NK-92 (cell line): ENCODE measurements at regions not wholly inside any gene's neighbourhood (a gene's known extent, or its start where the extent isn't known, plus 50 kb on each side); places are given as distances from the start of the nearest gene placed in this dataset.

Experiments used
- DNase-seq: peaks from one replicate; lab custom pipeline; 2025; ENCODE audit not compliant: unreplicated experiment; lab: John Stamatoyannopoulos, UW

DNA sequence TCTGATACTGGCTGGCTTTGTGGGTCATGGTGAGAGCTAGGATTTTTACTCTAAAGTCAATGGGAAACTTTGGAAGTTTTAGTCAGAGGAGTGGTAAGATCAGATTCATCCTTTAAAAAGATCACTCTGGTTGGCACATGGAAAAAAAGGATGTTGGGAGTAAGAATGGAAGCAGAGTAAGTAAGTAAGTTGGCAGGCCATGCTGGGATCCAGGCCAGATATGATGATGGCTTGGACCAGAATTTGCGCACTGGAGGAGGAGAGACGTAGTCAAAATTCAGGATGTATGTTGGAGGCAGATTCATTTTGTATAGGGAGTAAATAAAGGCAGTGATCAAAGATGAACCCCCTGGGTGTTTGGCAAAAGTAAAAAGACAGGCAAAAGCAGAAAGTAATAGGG is 283.3 kb upstream of the THSD7B start:
- no peak for DNase-seq

DNA sequence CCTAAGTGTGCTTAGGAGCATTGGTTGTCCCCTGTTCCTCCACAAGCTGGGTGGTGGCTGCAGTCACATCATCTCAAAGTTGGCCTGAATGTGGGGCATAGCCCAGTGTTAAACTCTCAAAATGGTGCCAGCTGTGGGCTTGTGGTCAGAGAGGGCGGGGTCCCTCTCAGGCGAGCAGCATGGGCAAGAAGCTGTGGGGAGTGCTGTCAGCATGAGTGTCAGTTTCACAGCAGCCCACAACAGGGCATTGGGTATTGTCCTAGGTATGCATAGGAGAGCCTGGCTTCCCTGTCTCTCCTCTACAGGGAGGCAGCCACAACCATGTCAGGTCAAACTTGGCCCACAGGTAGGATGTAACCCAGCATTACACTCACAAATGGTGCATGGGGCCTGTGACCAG is 285.6 kb upstream of the THSD7B start:
- no peak for DNase-seq

DNA sequence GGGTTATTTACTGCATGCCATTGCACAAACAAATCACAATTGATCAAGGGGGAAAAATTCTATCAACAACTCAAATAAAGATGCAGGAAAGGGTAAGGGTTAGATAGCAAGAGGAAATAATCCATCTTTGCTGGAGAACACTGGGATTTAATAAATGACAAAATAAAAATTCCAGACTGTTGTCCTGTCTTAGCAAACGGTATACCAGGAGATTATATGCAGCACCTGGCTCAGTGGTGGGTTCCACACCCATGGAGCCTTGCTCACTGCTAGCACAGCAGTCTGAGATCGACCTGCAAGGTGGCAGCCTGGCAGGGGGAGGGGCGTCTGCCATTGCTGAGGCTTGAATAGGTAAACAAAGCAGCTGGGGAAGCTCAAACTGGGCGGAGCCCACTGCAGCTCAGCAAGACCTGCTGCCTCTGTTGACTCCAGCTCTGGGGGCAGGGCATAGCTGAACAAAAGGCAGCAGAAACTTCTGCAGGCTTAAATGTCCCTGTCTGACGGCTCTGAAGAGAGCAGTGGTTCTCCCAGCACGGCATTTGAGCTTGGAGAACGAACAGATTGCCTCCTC is 296.5 kb upstream of the THSD7B start:
- no peak for DNase-seq

DNA sequence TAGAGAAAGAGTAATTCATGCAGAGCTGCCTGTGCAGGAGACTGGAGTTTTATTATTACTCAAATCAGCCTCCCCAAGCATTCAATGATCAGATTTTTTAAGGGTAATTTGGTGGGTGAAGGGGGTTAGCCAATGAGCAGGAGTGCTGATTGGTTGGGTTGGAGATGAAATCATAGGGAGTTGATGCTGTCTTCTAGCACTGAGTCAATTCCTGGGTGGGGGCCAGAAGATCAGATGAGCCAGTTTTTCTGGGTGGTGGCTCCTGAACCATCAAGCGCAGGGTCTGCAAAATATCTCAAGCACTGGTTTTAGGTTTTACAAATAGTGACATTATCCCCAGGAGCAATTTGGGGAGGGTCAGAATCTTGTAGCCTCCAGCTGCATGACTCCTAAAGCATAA is 312.8 kb upstream of the THSD7B start:
- DNase-seq = no peak

DNA sequence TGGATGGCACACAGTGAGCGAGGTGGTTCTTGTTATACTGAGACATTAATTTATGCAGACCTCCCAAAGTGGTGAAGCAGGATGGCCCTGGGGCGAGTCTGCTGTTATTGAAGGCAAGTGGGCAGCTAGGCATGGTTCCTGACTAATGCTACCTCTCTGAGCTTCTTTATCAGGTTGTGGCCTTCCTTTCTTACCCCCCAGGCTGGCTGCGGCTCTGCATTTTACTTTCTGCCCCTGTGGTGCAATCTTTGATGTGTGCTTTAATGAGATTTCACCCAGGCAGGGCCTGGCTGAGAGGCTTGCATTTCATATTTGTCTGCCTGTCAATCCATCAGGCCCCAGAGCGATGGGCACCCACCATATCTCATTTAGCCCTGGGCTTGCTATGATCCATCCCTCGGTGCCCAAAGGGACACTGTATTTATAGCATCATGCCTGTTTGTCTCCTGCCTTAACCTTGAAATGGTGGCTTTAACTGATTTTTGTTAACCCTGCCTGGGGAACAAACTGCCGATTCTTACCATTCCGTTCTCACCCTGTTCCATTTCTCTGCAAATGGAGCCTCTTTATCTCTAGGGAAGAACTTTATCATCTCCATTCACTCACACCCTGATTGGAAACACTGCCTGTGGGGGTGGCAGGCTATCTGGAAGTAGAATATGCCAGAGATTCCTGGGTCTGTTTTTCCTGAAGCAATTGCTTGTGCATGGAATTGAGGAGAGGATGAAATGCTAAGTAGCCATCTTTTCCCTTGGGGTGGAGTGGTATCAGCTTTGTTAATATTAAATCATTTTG is 316.2 kb upstream of the THSD7B start:
- DNase-seq = no peak

DNA sequence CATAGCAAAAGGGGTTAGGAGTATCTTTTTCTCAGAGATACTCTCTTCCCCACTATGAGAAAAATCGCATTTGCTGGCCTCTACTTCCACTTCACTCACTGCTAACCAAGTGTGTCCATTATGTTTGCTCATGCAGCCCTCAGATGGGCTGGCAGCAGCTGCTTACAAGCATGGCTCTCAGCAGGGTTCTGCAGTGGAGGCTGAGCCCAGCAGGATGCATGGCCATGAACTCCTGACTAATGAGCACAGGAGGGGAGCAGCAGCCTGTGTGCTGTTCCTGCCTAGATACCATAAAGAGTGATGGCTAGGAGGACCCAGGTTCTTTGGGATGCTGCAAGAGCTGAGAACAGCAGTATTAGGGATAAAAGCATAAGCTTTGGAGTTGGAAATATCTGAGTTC is 316.9 kb upstream of the THSD7B start:
- no peak for DNase-seq

DNA sequence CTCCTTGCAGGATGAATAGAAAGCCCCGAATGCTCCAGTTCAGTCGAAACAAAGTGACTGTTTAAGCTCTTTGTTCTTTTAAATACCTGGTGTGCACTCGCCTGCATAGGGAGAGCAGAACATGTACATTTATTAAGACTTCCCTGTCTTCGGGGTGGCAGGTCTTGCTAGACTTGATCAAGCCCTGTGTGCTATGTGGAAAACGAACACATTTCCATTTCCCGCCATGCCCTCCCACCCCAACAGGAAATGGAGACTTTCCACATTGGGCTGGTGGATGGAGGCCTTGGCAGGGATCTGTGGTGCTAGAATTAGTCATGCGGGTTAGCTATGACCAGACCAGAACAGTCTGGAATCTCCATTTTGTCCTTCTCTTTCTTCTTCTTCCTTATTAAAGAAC is 321.0 kb upstream of the THSD7B start:
- DNase-seq = no peak

DNA sequence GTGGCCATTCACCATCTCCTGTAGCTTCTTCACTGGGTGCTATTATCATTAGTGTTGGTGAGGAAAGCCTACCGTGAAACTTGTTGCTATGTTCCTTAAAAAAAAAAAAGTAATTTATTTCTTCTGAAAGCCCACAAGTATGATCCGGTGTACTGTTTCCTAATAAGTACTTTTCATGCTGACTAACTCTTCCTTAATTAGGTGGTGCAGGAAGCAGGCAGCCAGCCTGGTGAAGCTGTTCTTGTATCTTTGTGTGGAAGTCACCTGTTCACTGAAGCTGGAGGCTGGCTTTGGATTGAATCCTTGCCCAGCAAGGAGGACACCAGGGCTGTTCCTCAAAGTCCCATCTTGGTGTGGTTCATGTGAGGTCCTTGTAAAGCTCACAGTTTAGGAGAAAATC is 321.7 kb upstream of the THSD7B start:
- no peak for DNase-seq

DNA sequence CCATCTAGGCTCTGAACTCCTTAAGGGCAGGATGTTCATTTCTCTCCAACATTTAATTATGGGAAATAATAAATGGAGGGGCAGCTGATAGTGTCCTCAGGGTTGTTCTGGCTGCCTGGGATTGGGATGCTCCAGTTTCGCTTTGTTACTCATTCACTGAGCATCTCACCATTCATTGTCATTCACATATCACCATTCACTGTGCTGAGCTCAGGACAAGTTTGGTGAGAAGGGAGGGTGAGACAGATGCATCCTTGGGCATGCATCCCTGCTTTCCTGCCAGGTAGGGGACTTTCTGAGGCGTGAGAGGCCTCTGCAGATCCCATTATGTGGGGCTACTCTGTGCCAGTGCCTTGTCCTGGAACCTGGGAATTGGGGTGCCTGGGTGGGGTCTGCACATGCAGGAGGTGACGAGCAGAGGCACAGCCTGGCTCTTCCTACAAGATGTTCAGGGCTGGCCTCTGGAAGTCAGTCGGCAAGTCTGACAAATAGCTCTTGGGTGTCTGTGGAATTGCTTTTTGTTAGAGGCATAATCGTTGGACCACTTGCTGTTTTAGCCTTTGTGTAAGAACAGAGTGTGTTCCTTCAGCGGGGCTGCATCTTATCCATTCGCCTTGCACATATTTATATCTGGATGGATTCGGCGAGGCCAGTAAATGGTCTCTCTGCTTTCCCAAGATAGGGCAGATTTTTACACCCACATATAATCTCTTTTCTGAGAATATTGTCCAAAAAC is 323.2 kb upstream of the THSD7B start:
- no peak for DNase-seq

DNA sequence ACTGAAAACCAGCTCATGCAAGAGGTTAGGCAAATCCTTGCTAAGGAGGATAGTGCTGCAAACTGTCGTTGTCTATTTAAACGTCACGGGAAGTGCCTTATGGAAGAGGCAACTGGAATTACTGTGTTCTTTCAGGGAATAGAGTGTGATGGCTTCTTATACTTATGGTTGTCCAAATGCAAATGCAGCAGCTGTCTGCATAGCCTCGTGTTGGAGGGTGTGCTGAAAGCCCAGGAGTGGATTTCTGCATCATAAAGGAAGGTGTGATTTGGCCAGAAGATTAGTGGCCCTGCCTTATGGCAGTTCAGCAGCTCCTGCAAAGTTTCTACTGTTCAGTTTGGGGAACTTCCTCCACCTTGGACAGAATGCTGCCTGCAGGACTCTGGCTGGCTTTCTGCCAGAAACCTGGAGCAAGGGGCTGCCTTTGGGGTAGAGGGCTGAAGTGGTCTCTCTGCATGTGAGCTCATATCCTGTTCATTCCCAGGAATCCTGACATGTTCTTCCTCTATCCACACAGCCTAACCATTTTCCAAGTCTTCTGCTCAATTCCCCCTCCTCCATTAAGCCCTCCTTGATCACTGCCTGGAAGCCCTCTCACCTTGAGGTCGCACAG is 321.2 kb upstream of the CXCR4 start:
- no peak for DNase-seq

DNA sequence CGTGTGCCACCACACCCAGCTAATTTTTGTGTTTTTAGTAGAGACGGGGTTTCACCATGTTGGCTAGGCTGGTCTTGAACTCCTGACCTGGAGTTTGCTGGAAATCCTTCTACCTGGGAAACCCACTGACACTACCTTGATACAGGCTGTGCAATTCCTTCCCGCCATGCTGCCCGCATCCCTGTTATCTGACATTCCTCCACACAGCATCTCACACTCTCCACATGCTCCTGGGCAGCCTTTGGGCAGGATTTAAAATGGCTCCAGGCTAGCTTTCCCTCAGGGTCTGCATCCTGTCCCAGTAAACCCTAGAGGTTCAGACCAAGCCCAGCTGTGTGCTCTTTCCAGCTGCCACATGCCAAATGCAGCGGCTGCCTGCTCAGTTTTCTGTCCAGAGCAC is 319.5 kb upstream of the CXCR4 start:
- no peak for DNase-seq

DNA sequence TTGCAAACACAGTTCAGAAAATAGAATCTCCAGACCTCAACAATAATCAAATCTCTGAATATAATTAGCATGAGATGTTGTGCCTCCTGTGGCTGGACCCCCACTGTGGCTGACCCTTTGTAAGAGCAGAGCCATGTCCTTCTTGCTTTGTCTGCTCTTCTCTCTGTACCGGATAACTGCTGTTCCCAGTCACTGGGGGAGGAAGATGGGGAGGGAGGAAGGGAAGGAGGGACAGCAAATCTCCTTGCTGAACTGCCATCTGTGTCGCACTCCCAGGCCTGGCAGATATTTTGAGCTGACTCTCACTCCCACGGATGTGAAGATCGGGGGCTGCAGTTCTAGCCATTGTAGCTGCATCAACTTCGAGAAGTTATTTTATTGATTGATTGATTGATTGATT is 319.0 kb upstream of the CXCR4 start:
- DNase-seq = no peak

DNA sequence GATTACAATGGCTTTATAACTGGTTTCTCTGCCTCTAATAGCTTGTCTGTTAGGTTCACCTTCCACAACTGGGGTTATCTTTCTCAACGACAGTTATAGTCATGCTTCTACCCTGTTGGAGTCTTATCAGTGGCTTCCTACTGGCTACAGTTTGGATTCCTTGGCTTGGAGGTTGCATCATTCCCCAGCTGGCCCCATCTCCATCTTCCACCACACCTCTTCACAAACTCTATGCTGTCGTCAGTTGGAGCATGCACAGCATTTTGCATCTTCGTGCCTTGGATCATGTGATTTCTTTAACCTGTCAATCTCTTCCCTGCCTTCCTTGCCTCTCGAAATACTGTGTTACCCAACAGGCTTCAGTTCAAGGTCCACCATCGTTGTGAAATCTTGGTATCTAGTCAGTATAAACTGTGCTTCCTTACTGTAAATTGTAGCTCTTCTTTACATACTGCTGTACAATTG is 316.3 kb upstream of the CXCR4 start:
- DNase-seq = no peak

DNA sequence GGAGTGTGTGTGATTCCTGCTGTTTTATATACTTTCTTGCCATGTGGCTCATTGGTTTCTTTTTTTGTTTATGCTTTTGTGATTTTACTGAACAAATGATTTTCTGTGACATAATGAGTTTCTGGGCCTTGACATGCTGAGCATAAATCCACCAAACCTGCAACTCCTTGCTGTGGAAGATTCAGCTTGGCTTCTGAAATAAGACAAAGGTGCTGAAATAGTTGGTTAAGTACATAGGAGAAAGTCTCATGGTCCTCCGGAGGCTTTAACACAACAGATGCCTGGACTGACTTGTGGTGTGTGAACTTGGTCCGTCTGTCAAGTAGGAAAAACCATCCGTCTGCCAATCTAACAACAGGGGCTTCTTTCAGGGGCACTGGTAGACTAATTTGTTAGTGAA is 315.3 kb upstream of the CXCR4 start:
- no peak for DNase-seq

DNA sequence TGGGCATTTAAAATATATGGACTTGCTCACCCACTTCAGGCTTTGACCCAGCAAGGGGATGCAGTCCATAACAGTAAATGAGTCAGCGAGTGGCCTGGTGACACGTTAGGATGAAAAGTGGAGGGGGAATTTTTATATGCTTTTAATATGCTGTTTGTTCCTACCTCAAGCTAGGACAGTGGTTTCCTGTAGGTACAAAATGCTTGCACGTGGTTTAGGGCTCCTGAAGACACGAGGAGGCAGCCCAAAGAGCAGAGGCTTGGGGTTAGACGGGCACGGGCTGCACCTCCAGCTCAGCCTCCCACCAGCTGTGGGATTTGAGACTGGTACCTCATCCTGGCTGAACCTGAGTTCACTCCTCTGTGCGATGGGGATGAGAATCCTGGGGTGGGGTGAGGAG is 306.2 kb upstream of the CXCR4 start:
- DNase-seq = no peak

DNA sequence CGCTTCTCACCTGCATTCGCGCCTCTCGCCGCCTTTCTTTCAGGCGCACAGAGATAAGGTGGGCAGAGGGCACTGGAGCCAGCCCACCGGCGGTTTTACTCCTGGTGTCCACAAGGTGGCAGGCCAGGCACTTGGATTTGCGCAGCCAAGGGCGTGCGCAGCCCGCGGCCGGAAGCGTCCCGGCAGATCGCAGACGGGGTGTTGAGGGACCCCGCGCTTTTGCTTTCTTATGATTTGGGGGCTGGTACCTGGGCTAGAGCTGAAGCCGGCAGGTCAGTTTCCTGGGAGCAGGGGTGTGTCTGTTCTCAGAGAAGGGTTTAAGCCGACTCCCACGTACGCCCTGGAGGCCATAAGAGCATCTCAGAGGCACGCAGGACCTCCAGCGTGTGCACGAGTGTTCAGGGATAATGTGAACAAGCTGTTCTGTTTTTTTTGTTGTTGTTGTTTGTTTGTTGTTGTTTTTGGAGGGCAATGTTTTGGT is 305.6 kb upstream of the CXCR4 start:
- no peak for DNase-seq

DNA sequence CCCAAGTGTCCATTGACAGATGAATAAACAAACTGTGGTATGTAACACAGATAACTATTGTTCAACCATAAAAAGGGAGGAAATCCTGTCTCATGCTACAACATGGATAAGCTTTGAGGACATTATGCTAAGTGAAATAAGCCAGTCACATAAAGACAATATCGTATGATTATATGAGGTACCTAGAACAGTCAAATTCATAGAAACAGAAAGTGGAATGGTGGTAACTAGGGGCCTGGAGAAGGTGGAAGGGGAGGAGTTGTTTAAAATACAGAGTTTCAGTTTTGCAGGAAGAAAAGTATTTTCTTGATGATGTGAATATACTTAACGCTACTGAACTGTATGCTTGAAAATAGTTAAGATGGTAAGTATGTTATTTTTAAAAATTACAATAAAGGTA is 304.6 kb upstream of the CXCR4 start:
- DNase-seq = no peak

DNA sequence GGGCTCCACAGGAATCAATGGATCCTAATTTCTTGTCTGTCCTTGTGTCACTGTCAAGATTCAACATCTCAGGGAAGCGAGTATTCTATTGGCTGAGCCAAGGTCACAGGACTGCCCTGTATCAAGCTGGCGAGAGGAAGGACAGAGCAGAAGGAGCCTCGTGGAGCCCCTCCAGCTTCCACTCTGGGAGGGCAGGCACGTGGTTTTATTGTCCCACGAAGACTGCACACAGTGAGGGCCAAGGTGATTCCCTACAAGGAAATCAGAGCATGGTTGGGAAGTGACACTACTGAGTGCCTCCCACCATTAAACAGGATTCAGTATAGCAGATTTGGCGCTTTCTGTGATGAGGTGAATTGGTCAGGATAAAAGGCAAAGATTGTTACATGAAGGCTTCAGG is 302.4 kb upstream of the CXCR4 start:
- no peak for DNase-seq

DNA sequence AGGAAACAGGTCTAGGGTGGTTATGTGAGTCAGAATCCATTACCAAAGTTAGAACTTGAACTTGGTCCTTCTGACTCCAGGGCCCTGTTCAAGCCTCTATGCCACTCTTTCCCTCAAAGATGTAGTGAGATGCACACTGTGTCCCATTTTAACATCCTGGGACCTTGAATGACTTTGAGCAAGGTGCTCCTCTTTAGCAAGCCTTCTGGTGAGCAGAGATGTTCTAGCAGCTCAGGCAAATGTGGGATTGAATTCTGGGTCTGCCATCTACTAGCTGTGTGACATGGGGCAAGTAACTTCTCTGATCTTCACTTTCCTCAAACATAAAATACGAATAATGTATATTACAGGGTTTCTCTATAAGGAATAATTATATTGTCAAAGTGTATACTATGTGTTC is 294.0 kb upstream of the CXCR4 start:
- DNase-seq = no peak

DNA sequence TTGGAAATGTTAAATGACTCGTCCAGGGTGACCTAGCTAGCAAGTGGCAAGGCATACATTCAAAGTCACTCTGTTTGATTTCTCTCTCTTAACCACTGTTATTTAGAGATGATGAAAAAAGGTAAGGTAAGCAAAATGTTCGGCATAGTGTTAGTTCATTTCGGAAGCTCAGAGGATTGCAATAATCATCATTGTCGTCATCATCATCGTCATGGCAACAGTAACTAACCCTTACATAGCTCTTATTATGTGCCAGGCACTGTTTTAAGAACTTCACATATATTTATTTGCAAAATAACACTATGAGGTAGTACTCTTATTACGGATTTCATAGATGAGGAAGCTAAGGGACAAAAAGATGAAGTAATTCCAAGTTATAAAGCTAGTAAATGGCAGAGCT is 292.7 kb upstream of the CXCR4 start:
- DNase-seq = no peak

DNA sequence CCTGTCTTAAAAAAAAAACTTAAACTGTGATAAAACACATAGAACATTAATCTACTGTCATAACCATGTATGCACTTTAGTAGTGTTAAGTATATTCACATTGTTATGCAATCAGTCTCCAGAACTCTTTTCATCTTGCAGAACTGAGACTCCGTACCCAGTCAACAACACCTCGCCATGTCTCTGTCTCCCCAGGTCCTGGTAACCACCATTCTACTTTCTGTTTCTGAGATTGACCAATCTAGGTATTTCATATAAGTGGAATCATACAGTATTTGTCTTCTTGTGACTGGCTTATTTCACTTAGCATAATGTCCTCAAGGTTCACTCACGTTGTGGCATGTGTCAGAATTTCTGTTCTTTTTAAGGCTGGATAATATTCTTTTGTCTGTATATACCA is 290.8 kb upstream of the CXCR4 start:
- no peak for DNase-seq

DNA sequence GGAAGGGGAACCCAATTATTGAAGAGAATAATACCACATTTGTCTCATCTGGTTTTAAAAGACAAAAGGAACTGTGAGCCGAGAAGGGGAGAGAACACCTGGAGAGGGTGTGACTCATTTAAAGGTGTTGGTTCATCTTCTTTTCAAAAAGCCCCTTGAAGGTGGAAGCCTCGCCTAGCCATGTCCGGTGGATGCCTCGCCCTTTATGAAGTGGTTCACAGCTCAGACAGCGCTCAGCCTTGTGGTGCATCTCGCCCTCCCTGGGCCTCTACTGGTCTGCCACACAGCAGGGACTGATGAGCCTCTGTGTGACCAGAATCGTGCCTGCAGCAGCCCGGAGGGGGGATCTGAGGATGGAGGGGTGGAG is 290.0 kb upstream of the CXCR4 start:
- DNase-seq = no peak
